K562 (cell line): ENCODE measurements at regions not wholly inside any gene's neighbourhood (a gene's known extent, or its start where the extent isn't known, plus 50 kb on each side); places are given as distances from the start of the nearest gene placed in this dataset.

Experiments used
- ATAC-seq: fragments of 200-7000 bp; cut with Tn5 transposase; 3 replicates; pipeline ENCODE4 v1.9.1; 2020; ENCODE audit warnings: moderate library complexity
- BruUV-seq: library from RNA; stranded (reverse); fragments of 400-500 nt; replicated peaks from 2 replicates; lab custom pipeline; 2021; lab: Mats Ljungman, UMichigan
- CTCF ChIA-PET: fragments of 300-600 bp; formaldehyde crosslinking; extraction: SDS; loops from one replicate; lab custom pipeline; 2021; ENCODE audit warnings: low intra/inter-chr PET ratio; lab: Yijun Ruan, JAX
- POLR2A ChIA-PET: fragments of 300-600, 350-650 bp; sonication (Branson Sonifier 250); formaldehyde crosslinking; extraction: SDS; loops from one replicate; lab custom pipeline; 2021; ENCODE audit warnings: antibody characterized with exemption, inconsistent platforms; lab: Yijun Ruan, JAX
- DNase-seq, 4 experiments: peaks; one replicate each; pipeline versions ENCODE4 v3.0.0 to v3.0.0-alpha.2; 2011 to 2018; ENCODE audit warnings: low spot score in 3 of 4, mixed read lengths in 3 of 4; ENCODE audit errors: extremely low read depth in 1 of 4
- FAIRE-seq: peaks from 2 replicates; lab custom pipeline; 2011; peaks lifted over from hg19 to GRCh38; lab: Jason Lieb, UNC
- H2AFZ ChIP-seq: 2 replicates; pipeline ENCODE4 v1.6.0; 2011; ENCODE audit warnings: low read depth, low read length, control low read depth, inconsistent platforms
- H3K27ac ChIP-seq: fragments of 200-600 bp; 3 replicates; pipeline ENCODE4 v1.8.0; 2011; ENCODE audit warnings: low read depth, mild to moderate bottlenecking, control low read depth, inconsistent platforms, low read length, moderate library complexity, mixed read lengths; ENCODE audit errors: extremely low read depth
- H3K27me3 ChIP-seq, 2 experiments: fragments of 300-600 bp in 1 of 2; 2 replicates in 1 of 2; 3 replicates in 1 of 2; pipeline versions ENCODE4 v1.6.0 to v1.8.0; 2011; ENCODE audit warnings: inconsistent platforms in 2 of 2, low read length in 2 of 2, mild to moderate bottlenecking in 1 of 2, mixed read lengths in 1 of 2, moderate library complexity in 1 of 2; ENCODE audit not compliant: control insufficient read depth in 2 of 2, insufficient read depth in 2 of 2
- H3K36me3 ChIP-seq: fragments of 300-600 bp; 3 replicates; pipeline ENCODE4 v1.8.0; 2011; ENCODE audit warnings: mild to moderate bottlenecking, low read length, inconsistent platforms; ENCODE audit not compliant: control insufficient read depth, insufficient read depth
- H3K4me1 ChIP-seq, 2 experiments: fragments of 200-600 bp in 1 of 2; replicated peaks in 1 of 2; 2 replicates in 1 of 2; 3 replicates in 1 of 2; pipeline versions ENCODE4 v1.5.1 to v1.8.0; 2011; ENCODE audit warnings: inconsistent platforms in 2 of 2, low read length in 2 of 2, mild to moderate bottlenecking in 1 of 2, mixed read lengths in 1 of 2, moderate library complexity in 1 of 2; ENCODE audit not compliant: control insufficient read depth in 2 of 2, insufficient read depth in 2 of 2
- H3K4me2 ChIP-seq: 2 replicates; pipeline ENCODE4 v1.6.1; 2011; ENCODE audit warnings: low read length, control low read depth, inconsistent platforms, mixed read lengths; ENCODE audit not compliant: insufficient read depth
- H3K4me3 ChIP-seq: fragments of 200-600 bp; sonication (generic), shearing (Covaris generic); 2 replicates; pipeline ENCODE4 v1.5.1; 2016; ENCODE audit warnings: control low read depth, inconsistent platforms
- H3K79me2 ChIP-seq: fragments of 200-600 bp; 3 replicates; pipeline ENCODE4 v1.8.0; 2011; ENCODE audit warnings: low read length, inconsistent platforms; ENCODE audit not compliant: control insufficient read depth, insufficient read depth
- H3K9ac ChIP-seq, 2 experiments: 2 replicates each; pipeline versions ENCODE4 v1.6.0 to v1.6.1; 2011; ENCODE audit warnings: low read depth in 2 of 2, low read length in 2 of 2, control low read depth in 1 of 2, inconsistent platforms in 1 of 2, mild to moderate bottlenecking in 1 of 2, mixed read lengths in 1 of 2; ENCODE audit not compliant: insufficient read depth in 1 of 2
- H3K9me1 ChIP-seq: one replicate; pipeline ENCODE4 v1.6.0; 2011; ENCODE audit warnings: inconsistent platforms, mild to moderate bottlenecking, low read length, moderate library complexity; ENCODE audit not compliant: control insufficient read depth, insufficient read depth
- H3K9me3 ChIP-seq: replicated peaks from 2 replicates; pipeline ENCODE4 v1.5.1; 2011; ENCODE audit warnings: low read depth, low read length, inconsistent platforms; ENCODE audit not compliant: control insufficient read depth, insufficient read depth
- H4K20me1 ChIP-seq: replicated peaks from 2 replicates; pipeline ENCODE4 v1.6.1; 2011; ENCODE audit warnings: low read length, inconsistent platforms, mixed read lengths; ENCODE audit not compliant: control insufficient read depth, insufficient read depth
- JUND ChIP-seq, 2 experiments: IDR thresholded peaks; 2 replicates in 1 of 2; 3 replicates in 1 of 2; pipeline ENCODE4 v1.6.1; 2011; ENCODE audit warnings: borderline replicate concordance in 2 of 2, low read depth in 2 of 2, low read length in 2 of 2, improper control_type of control experiment in 1 of 2, missing biosample characterization in 1 of 2, missing genetic modification characterization in 1 of 2, missing genetic modification reagents in 1 of 2
- RNF2 ChIP-seq: sonication (generic); IDR thresholded peaks from 2 replicates; pipeline ENCODE4 v1.6.1; 2016
- WGBS: fragments of 100-300 bp; shearing (Covaris generic); methylation state at CpG from one replicate; pipeline ENCODE4 v1.1.6; 2016; ENCODE audit warnings: low coverage, mixed read lengths; ENCODE audit not compliant: insufficient coverage; ENCODE audit errors: missing lambda C conversion rate; 5-methylcytosine and 5-hydroxymethylcytosine counted together
- in situ Hi-C: fragments of 300-500 bp; cut with MboI; formaldehyde crosslinking; loops from 4 replicates; pipeline ENCODE4 v1.15.0; 2018; ENCODE audit warnings: inconsistent platforms, mixed read lengths
- intact Hi-C: fragments of 100-400 bp; cut with micrococcal nuclease; formaldehyde crosslinking; loops from 2 replicates; pipeline ENCODE4 v1.14.2; 2022
- TF ChIP-seq, protein P1 (sequence below), 2 experiments: fragments of 450-650 bp in 1 of 2; sonication (generic) in 1 of 2; formaldehyde crosslinking in 1 of 2; IDR thresholded peaks in 1 of 2; conservative IDR thresholded peaks in 1 of 2; 2 replicates each; pipeline versions ENCODE4 v1.6.1 to v1.8.1; 2016 to 2023; ENCODE audit warnings: mild to moderate bottlenecking in 2 of 2, moderate library complexity in 2 of 2, inconsistent platforms in 1 of 2, missing genetic modification reagents in 1 of 2
- TF ChIP-seq, protein P2 (sequence below): fragments of 450-650 bp; formaldehyde crosslinking; IDR thresholded peaks from 2 replicates; pipeline ENCODE4 v1.4.0; 2022; ENCODE audit warnings: missing genetic modification characterization

DNA sequence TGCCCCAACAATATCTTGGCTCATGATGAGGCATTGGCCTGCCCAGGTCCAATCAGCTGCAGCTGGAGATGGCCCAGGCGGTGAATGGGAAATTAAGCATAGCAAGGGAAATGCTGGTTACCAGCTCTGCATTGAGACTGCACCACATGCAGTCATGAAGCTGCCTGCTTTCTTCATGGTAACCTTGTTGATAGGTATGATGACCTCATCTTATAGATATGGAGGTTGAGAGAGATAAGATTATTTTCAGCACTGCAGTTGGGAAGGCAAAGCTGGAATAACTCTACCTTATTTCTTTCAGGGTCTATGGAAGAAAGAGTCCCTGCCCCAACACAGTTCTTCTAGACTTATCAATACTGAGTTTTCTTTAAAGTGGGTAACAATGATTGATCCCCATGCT lies 180.1 kb downstream of the ICE1 start:
- Histone ChIP-seq H3K27me3 (peaks cover 0 to 3% of the 10 kb centered on the region in 2 experiments; a peak in 1 of 5 replicates), H3K9me1 (no peaks in the 10 kb centered on the region), H3K4me2 (no peak overlapping the region), H3K4me3 (no peak overlapping the region), H2AFZ (no peak overlapping the region), H3K27ac (no peak overlapping the region), H3K36me3 (no peaks in the 10 kb centered on the region), H3K4me1 (peaks cover 0 to 6% of the 10 kb centered on the region in 2 experiments; a peak in 2 of 5 replicates), H4K20me1 (no peaks in the 10 kb centered on the region), H3K79me2 (no peaks in the 10 kb centered on the region), H3K9me3 (no peaks in the 10 kb centered on the region), H3K9ac (no peak overlapping the region)
- WGBS = 5% methylated on average over 1 of the region's 1 CpG
- DNase-seq (no peak), FAIRE-seq (no peak), ATAC-seq (no peak)
- POLR2A ChIA-PET = interaction anchor here (0.8 kb wide), 1 partner anchor 9 kb away, joined by 3 read pairs; no protein-coding TSS in a partner anchor
- TF ChIP-seq, protein P1, sequence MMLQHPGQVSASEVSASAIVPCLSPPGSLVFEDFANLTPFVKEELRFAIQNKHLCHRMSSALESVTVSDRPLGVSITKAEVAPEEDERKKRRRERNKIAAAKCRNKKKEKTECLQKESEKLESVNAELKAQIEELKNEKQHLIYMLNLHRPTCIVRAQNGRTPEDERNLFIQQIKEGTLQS (IDR thresholded peaks at IDR 0.05) = peak; percentile 50; the same call in 1 of the 2 replicates
- TF ChIP-seq, protein P1 (CRISPR knock-in tag; conservative IDR thresholded peaks at IDR 0.05) = no peak
- TF ChIP-seq, protein P2, sequence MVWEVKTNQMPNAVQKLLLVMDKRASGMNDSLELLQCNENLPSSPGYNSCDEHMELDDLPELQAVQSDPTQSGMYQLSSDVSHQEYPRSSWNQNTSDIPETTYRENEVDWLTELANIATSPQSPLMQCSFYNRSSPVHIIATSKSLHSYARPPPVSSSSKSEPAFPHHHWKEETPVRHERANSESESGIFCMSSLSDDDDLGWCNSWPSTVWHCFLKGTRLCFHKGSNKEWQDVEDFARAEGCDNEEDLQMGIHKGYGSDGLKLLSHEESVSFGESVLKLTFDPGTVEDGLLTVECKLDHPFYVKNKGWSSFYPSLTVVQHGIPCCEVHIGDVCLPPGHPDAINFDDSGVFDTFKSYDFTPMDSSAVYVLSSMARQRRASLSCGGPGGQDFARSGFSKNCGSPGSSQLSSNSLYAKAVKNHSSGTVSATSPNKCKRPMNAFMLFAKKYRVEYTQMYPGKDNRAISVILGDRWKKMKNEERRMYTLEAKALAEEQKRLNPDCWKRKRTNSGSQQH (CRISPR knock-in tag) = no peak
- no peak for TF ChIP-seq RNF2
- TF ChIP-seq JUND (IDR thresholded peaks at IDR 0.05; ENCODE audit: borderline replicate concordance, low read depth, low read length) = peak; percentile 52; the same call in 1 of the 2 replicates
- TF ChIP-seq JUND (tag; IDR thresholded peaks at IDR 0.05; ENCODE audit: borderline replicate concordance, low read depth, low read length) = no peak
- no TSS peak for BruUV-seq
- intact Hi-C loops (no loop called here), in situ Hi-C loops (no loop called here)
- CTCF ChIA-PET = no interaction called here
